ENCODE measurements at regions not wholly inside any gene's neighbourhood (a gene's known extent, or its start where the extent isn't known, plus 50 kb on each side); places are given as distances from the start of the nearest gene placed in this dataset.

GRCh38 chr2:139228276-139228675, 448.1 kb upstream of the NXPH2 start:
- CTCF ChIA-PET, result no interaction called here
- DNase-seq (ENCODE audit: low read depth), result no peak
- TF ChIP-seq, protein P1, sequence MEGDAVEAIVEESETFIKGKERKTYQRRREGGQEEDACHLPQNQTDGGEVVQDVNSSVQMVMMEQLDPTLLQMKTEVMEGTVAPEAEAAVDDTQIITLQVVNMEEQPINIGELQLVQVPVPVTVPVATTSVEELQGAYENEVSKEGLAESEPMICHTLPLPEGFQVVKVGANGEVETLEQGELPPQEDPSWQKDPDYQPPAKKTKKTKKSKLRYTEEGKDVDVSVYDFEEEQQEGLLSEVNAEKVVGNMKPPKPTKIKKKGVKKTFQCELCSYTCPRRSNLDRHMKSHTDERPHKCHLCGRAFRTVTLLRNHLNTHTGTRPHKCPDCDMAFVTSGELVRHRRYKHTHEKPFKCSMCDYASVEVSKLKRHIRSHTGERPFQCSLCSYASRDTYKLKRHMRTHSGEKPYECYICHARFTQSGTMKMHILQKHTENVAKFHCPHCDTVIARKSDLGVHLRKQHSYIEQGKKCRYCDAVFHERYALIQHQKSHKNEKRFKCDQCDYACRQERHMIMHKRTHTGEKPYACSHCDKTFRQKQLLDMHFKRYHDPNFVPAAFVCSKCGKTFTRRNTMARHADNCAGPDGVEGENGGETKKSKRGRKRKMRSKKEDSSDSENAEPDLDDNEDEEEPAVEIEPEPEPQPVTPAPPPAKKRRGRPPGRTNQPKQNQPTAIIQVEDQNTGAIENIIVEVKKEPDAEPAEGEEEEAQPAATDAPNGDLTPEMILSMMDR (IDR thresholded peaks at IDR 0.05; ENCODE audit: insufficient read depth, low read depth, low read length), result no peak

DNA sequence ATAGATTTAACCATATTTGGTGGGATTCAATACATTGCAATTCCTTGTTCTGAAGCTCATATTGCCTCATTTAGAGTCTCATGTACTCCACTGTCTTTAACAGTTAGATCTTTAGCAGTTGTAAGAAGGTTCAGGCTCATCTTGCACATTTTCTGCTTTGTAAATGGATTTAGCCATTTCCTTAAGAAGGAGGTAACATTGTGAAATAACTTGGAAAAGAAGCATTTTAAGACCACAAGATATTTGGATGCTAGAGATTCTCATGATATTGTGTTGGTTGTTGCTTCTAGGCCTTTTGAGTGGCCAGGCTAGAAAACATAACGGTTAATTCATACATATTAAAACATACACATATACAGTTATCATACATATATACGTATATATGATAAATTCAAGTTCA, 445.8 kb upstream of the NXPH2 start:
- no peaks in the 10 kb centered on the region for H3K36me3 ChIP-seq (ENCODE audit: control insufficient read depth, insufficient read depth, low read length)
- no peaks in the 10 kb centered on the region for H3K27me3 ChIP-seq (ENCODE audit: control insufficient read depth, insufficient read depth, low read length)
- ChIA-PET CTCF (no interaction called here), POLR2A (no interaction called here)
- no peak overlapping the region for H3K4me3 ChIP-seq (ENCODE audit: low read depth, low read length)
- DNase-seq (ENCODE audit: low read depth), result no peak
- TF ChIP-seq, protein P1 (IDR thresholded peaks at IDR 0.05; ENCODE audit: insufficient read depth, low read depth, low read length), result no peak

More at GRCh38 chr2:139228276-139228675, 448.1 kb upstream of the NXPH2 start:
- POLR2A ChIA-PET, result no interaction called here
- Histone ChIP-seq H3K36me3 (ENCODE audit: control insufficient read depth, insufficient read depth, low read length) (no peaks in the 10 kb centered on the region), H3K4me3 (ENCODE audit: low read depth, low read length) (no peak overlapping the region), H3K27me3 (ENCODE audit: control insufficient read depth, insufficient read depth, low read length) (no peaks in the 10 kb centered on the region)

DNA sequence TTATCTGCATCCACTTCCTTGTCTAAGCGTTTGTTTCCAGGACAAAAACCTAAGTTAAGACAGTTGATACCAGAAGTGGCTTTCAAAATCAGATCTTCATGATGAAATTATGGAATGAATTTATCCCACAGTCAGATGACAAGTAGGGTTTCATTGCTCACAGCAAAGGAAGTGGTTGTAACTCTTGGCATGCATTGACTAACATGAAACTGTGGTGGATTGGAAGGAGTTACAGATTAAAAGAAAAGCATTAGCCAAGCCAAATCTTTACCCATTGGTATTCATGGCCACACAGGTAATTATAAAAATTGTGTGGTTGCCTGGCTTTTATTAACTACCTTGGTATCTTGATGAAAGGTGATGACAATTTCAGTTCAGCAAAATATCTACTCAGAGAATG, 438.0 kb upstream of the NXPH2 start:
- POLR2A ChIA-PET, result no interaction called here
- Histone ChIP-seq H3K36me3 (ENCODE audit: control insufficient read depth, insufficient read depth, low read length) (no peaks in the 10 kb centered on the region), H3K27me3 (ENCODE audit: control insufficient read depth, insufficient read depth, low read length) (no peaks in the 10 kb centered on the region), H3K4me3 (ENCODE audit: low read depth, low read length) (no peak overlapping the region)
- CTCF ChIA-PET, result no interaction called here
- DNase-seq (ENCODE audit: low read depth), result no peak
- TF ChIP-seq, protein P1 (IDR thresholded peaks at IDR 0.05; ENCODE audit: insufficient read depth, low read depth, low read length), result no peak

DNA sequence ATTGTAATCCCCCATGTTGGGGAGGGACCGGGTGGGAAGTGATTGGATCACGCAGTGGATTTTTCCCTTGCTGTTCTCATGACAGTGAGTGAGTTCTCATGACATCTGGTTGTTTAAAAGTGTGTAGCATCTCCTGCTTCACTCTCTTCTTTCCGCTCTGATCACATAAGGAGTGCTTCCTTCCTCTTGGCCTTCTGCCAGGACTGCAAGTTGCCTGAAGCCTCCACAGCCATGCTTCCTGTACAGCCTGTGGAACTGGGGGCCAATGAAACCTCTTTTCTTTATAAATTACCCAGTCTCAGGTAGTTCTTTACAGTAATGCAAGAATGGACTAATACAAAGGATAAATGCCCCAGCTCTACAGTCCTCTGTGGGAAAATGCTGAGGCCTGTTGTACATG, 437.5 kb upstream of the NXPH2 start:
- CTCF ChIA-PET, result no interaction called here
- no peak for DNase-seq (ENCODE audit: low read depth)
- no peaks in the 10 kb centered on the region for H3K27me3 ChIP-seq (ENCODE audit: control insufficient read depth, insufficient read depth, low read length)
- POLR2A ChIA-PET, result no interaction called here
- no peaks in the 10 kb centered on the region for H3K36me3 ChIP-seq (ENCODE audit: control insufficient read depth, insufficient read depth, low read length)
- TF ChIP-seq, protein P1 (IDR thresholded peaks at IDR 0.05; ENCODE audit: insufficient read depth, low read depth, low read length), result no peak
- no peak overlapping the region for H3K4me3 ChIP-seq (ENCODE audit: low read depth, low read length)

DNA sequence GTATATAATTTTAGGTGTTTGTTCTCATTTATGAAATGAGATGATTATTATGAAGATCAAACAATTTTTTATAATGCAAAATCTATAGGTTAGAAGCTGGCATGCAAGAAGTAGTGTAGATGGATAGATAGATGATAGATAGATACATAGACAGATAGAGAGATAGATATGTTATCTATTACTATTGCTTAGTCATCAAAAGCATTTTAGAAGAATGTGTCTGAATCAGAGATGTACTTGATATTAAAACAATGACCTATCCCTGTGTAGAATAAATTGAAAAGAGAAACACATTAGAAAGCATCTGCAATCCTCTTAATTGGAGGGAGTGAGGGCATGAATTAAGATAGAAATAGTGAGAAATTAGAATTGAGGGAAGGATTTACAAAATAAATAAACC, 436.2 kb upstream of the NXPH2 start:
- Histone ChIP-seq H3K36me3 (ENCODE audit: control insufficient read depth, insufficient read depth, low read length) (no peaks in the 10 kb centered on the region), H3K4me3 (ENCODE audit: low read depth, low read length) (no peak overlapping the region), H3K27me3 (ENCODE audit: control insufficient read depth, insufficient read depth, low read length) (no peaks in the 10 kb centered on the region)
- DNase-seq (ENCODE audit: low read depth), result no peak
- CTCF ChIA-PET, result no interaction called here
- TF ChIP-seq, protein P1 (IDR thresholded peaks at IDR 0.05; ENCODE audit: insufficient read depth, low read depth, low read length), result no peak
- POLR2A ChIA-PET, result no interaction called here

Measured in BJ (cell line).